ENCODE measurements at regions not wholly inside any gene's neighbourhood (a gene's known extent, or its start where the extent isn't known, plus 50 kb on each side); places are given as distances from the start of the nearest gene placed in this dataset.
"Not testable (repeated sequence)": the region's sequence is repeated elsewhere in the genome, so short reads cannot be mapped to it uniquely, and the experiment has no call there.

DNA sequence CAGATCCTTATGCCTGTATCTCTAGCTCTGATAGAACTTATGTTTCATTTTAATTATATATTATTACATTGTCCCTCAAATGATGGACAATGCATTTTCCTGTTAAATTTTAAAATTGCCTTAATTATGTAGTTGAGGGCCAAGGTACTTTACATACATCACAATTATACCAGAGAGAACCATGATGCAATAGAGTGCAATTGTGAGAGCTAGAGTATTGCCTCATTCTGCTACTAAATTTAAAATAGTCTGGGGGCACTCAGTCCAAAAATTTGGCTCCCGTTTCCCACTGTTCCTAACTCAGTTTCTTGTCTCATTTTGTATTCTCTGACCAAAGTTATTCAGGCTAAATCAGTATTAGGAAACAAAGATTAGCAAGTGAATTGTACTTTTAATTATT is 378.5 kb upstream of the ZFP42 start:
- DNase-seq, result no peak

DNA sequence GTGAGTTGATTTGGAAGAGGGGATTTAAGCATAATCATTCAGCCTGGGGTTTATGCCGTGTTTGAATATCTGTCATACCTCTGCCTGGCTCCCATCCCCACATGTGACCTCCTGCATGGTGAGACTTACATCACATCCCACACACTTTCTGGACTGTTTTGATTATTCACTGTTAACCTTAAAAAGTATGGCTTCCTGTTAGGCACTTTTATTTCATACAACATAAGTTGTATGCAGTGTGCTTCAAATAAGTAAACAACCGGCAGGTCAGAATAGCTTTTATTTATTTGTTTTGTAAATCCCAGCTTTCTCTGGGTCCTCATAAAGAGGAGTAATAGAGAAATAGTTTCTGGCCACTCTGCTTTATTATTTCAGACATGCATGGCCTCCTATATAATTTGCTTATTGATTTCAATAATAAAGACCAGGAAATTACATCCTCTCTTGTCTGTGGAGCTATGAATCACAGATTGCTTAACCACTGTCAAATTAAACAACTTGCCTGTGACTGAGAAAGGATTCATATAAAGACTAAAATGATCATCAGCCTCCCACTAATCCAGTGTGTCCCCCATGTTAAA is 376.8 kb upstream of the ZFP42 start:
- DNase-seq, result no peak

DNA sequence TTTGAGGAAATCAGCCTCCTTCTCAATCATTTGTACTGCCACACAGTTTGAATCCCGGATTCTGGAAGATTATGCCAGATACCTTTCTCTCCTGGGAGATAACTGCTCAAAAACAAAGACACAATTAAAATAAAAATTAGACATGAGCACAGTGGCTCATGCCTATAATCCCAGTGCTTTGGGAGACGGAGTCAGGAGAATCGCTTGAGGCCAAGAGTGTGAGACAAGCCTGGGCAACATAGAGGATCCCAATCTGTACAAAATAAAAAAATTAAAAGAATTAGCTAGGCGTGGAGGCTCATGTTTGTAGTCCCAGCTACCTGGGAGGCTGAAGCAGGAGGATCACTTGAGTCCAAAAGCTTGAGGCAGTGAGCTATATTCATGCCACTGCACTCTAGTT is 376.3 kb upstream of the ZFP42 start:
- no peak for DNase-seq

DNA sequence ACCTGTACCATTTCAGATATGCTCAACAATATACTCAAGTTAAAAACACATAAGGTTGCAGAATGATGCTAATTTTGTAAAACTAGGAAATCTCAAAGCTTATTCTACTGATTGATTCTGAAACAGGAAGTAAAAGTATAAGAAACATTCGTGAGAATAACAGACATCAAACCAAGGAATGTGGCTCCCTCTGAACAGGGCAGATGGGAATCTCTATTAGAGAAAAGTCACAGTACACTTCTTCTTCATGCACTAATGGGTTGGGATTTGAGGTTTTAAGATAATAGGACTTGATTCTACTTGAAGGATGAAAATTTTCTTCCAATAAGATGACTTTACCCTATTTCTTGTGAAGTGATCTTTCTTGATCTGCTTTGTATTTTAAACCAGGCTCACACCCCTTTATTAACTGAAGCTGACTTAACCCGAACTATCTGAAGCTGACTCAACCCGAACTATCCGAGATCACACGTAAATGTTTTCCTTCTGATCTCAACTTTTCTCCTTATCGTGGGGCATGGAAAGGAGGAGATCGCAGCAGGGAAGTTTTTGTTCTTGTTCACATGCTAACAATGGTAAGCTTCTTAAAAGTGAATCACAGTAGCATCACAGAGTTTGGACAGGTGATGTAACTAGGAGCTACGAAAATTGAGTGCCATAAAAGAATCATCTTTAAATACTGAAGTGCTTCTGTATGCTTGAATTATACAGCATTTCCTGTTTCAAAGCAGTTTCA is 363.1 kb upstream of the ZFP42 start:
- DNase-seq, result no peak

DNA sequence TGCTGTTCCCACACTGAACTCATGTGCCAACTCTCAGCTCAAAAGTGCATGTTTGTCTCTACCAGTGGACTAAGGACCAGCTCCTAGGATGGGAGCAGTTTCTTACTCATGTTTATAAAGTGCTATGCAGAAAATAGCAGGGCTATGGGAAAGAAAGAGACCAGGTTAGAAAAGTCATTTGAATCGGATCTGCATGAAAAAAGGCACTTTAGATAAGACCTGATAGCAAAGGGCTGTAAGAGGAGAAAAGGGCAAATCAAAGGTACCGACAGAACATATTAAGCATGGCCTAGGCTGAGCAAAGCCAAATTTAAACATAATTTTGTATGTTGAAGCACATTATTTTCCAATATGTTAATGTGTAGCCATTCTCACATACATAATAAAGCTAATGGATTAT is 362.3 kb upstream of the ZFP42 start:
- DNase-seq, result no peak

DNA sequence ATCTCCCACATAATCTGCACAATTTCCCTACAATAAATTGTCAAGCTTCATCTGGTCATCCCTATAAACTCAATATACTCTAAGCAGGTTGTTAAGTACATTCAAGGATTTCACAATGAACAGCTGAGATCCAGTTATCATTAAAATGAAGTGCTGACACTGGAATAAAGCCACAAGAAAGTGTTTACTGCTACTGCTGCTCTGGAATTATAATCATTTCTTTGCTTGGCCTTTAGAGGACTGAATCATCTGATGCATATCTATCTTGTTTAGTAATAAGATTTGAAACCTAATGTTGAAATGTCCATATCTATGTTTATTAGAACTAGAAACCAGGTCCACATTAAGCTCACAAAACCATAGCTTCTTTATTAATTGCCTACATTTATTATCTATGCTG is 338.6 kb upstream of the ZFP42 start:
- DNase-seq, result no peak

DNA sequence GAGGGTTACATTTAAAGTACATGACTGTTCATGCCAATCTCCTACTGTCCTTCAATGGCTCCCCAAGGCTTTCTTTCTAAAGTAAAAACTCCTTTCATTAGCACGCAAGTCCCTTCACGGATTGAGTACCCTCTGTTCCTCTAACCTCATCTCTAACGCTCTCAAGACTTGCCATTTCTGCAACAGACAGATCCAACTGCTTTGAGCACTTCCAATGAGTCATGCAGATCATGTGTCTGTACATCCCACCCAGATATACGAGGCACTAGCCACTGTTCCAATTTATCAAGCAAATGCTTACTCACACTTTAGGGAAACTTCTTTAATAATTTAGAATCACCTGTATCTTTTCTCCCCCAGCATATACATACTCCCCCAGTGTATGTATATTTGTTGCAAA is 332.5 kb upstream of the ZFP42 start:
- no peak for DNase-seq

DNA sequence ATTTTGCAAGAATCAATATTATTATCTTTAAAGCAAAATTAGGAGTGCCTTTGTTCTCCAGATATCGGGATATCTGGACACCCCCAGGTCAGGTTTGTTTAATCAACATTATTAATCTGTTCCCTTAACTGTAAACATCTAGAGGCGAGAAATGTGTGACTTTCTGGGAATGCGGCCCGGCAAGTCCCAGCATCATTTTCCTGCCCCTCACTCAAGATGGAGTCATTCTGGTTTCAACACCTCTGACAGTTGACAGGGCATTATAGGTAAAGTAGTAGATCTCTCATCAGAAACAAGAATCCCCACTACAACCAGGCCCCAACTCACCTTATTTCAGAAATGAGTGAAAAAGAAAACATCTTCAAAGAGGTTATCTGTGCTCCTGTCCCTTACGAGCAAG is 331.6 kb upstream of the ZFP42 start:
- no peak for DNase-seq

DNA sequence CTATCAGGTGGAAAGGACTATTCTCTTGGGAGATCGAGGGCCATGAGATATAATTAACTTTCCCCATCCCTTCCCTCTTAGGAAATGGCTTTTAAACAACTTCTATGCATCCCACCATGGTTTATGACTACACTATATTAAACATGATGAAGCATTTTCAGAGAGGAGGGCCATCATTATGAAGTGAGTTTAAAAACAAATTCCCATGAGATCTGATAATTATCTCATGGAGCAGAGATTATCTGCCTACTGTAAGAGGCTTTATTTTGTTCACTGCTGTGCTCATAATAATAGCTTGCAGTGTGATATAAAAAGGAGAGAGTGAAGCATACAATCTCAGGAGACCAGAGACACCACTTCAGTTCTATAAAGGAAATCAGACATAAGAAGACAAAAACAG is 330.5 kb upstream of the ZFP42 start:
- no peak for DNase-seq

DNA sequence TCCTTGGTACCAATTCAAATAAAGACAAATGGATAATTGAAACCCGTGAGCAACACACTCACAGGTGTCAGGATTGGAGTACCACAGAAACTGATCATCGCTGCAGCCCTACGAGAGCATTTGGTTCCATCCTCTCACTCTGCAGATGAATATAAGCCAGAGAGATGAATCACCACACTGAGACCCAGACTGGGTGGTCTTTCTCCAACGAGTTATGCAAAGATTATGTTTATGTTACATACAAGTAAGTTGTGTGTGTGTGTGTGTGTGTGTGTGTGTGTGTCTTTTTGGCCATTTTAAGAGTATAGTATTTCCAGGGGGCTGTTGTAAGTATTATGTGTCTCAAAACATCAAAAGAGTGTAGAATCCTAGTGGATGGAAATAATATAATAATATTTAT is 329.5 kb upstream of the ZFP42 start:
- no peak for DNase-seq

DNA sequence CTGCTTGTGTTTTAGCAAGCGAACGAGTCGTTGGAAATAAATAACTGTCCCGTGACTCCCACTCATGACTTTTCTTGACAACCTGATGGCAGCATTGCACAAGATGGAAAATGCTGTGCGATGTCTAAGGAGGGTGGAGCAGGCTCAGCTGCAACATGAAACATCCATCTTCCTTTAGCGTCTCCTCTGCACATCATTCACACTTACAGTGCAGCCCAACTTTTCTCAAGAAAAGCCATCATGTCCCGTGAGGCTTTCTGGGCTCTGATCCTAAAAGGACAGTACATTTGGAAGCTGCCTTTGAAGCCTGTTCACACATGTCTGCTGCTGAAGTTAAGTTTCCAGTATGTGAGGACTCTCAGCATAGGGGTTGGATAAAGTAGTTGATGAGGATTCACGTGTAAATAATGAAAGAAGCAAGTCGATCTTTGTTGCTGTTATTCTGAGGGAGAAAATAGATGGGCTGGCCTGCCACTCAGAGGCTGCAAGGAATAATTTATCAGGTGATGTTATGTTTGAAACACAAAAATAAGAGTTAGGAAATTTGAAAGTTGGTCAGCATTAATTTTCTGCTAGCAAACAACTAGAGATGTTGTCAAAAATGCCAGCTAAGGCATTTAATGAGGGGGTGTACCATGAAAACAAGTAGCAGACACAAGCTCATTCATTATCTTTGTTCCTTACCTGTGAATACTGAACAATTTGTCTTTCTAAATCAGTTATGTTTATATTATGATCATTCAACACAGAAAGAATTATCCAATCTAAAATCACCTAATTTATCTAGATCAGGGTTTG is 328.7 kb upstream of the ZFP42 start:
- no peak for DNase-seq

DNA sequence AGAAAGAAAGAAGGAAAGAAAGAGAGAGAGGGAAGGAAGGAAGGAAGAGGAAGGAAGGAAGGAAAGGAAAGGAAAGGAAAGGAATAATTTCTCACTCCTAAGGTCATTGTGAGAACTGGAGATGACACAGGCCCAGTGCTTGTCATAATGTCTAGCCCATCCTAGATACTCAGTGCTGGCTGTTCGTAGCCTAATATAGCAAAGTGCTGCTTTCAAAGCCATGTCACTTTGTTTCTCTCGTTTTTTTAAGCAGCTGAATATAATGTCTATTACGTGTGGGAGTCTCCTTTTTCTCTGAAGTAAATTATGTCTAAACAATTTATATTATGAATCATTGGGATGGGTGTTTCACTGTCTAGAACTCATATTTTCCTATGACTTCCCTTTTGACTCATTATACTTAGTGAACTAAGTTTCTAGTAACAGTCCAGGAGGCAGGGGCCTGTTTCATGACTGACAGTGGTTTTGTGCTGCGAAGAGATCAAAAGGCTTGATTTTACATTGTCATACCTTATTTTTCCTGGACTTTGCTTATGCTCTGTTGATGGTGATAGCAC is 327.0 kb upstream of the ZFP42 start:
- no peak for DNase-seq

DNA sequence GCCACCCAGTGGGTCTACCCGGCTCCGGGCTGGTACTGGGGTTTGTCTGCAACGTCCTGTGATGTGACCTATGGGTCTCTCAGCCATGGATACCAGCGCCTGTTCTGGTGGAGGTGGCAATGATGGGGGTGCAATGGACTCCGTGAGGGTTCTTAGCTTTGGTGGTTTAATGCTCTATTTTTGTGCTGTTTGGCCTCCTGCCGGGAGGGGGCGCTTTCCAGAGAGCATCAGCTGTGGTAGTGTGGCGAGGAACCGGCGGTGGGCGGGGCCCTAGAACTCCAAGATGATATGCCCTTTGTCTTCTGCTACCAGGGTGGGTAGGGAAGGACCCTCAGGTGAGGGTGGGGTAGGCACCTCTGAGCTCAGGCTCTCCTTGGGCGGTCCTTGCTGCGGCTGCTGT is 324.1 kb upstream of the ZFP42 start:
- not testable (repeated sequence) for DNase-seq

DNA sequence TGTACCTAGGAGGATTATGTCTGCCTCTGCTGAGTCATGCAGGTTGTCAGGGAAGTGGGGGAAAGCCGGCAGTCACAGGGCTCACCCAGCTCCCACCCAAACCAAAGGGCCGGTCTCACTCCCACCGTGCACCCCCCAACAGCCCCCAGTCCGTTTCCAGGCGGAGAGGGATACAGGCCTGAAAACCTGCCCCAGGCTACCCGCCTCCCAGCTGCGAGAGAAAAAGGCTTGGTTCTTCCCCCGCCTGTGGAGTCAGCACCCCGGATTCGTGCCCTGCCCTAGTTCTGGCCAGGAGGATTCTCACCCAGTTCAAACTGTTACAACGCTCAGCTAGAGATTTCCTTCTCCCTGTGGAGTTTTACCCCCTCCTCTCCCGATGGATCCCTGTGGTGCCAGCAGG is 323.6 kb upstream of the ZFP42 start:
- not testable (repeated sequence) for DNase-seq

DNA sequence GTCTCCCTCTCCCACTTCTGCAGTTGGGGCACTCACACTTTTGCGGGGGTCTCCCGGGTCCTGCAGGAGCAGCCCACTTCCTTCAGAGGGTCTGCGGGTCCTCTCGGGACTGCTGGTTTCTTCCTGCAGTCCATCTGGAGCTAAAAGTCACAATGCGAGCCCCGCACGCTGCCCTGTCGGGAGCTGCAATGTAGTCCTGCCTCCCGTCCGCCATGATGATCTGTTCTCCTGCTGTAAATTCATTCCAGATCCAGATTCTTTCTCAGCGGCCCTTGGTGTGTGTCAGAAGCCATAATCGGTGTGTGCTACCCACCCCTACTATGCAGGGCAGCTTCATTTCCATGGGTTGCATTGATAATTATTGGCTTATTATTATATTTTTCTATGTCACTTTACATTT is 323.0 kb upstream of the ZFP42 start:
- DNase-seq, result not testable (repeated sequence)

DNA sequence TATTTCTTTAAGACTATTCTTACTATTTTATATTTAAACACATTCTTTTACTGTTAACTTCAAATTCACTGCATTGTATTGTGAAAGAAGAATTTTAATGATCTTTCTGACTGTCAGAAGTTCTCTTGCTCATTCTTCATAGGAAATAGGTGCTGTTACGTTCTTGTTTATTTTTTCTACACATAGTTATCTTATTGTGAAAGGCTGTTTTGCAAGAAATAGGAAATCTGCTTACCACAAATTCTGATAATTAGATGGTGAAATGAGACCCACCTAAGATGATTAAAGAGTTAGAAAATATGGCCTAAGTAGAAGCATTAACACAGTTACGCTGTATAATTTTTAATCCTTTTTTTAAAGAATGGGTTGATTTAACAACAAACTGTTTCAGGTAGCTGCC is 316.1 kb upstream of the ZFP42 start:
- no peak for DNase-seq

DNA sequence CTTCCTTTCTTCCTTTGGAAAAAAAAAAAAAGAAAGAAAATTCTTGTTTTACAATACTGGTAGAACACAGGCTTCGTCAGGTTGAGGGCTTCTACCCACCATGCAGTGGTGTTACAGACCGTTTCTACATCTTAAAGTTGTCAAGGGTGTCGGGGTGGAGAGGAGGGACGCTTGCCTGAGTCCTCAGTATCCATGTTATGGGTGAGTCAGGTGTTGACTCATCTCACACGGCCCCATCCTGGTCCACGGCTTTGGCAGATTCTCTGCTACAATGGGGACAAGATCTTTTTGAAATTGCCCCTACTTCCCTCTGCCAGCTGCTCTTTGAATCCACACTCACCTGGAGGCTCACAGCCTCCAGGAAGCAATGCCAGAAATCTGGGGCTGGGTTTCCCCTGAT is 310.3 kb upstream of the ZFP42 start:
- no peak for DNase-seq

DNA sequence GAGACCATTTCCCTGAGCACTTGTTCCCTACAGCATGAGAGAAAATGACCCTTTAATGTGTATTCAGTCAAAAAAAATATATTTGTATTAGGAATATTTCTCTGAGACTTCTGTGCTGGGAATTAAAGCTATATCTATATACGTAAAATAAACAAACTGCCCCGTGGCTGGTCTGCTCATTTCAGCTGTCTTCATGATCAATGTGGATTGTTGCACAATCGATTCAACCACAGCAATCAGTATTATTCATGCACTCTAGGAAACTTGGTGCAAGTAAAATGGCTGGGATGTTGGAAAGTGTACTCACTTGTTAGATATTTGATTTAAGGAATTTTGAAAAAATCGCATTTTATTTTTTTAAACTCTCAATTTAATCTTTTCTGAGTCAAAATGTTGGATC is 307.9 kb upstream of the ZFP42 start:
- no peak for DNase-seq

DNA sequence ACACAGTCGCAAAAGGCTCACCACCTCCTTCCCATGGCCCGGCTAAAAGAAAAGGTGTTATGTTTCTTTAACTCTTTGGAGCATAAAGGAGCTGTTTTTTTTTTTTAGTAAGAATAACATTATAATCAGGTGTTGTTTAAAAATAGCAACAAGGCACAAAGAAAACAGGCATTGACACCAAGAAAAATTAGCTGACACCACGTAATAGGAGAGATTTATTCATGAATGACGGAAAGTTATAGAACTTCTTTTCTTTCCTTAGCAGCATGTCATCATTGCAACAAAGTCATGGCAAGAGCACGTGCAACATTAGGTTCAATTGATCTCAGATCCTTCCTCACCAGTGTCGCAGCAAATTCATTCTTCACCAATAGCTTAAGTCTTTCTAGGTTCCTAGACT is 302.9 kb upstream of the ZFP42 start:
- DNase-seq, result no peak

DNA sequence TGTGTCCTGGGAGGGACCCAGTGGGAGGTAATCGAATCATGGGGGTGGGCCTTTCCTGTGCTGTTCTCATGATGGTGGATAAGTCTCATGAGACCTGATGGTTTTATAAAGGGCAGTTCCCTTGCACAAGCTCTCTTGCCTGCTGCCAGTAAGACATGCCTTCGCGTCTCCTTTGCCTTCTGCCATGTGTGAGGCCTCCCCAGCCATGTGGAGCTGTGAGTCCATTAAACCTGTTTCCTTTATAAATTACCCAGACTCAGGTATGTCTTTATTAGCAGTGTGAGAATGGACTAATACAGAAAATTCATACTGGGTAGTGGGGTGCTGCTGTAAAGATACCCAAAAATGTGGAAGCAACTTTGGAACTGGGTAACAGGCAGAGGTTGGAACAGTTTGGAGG is 300.0 kb upstream of the ZFP42 start:
- DNase-seq, result not testable (repeated sequence)

DNA sequence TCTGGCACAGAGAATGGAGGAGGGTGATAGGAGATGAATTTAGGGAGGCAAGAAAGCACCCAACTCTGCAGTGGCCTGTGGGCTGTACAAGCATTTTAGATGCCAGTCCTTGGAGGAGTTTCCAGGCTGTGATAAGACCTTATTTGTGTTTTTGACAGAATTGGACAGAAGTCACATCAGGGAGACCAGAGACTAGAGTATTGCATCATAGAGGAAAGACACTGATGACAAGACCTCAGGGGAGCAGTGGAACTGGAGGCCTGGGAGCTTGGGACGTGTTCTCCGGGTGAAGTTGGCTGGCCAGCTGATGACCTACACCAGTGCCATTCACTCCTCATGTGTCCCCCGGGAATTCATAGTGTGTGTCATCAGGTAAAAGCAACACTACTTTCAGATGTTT is 284.0 kb upstream of the ZFP42 start:
- no peak for DNase-seq

DNA sequence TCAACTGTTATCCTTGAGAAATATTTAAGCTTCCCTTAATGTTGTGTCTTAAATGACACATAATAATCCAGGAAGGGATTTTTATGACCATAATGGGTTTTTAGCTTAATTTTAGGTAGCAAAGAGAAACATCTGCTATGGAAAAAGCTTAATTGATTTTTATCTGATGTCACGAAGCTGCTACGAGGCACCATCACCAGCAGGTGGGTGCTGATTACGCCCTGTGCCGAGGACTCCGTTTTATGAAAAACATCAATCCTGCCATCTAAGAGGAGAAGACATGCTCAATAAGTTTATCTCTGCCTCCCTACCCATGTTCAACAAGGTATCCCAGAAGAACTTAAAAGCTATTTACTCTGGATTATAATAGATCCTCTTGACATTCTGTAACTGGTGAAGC is 280.6 kb upstream of the ZFP42 start:
- DNase-seq, result no peak

DNA sequence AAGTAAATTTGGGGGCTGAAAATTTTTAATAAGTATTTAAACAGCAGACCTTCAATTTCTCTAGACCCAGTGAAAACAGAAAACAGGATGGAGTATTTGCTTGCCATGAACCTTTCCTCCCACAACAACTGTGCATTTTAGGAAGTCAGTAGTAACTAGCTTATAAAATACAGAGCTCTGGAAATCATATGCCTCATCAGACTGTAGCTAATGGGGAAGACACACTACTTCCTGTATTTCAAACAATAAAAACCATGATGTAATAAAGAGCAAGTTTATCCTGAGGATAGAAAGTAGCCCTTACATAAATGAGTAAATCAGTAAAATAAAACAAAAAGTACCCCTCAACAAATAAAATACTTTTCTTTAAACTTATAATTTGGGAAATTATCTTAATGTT is 280.1 kb upstream of the ZFP42 start:
- DNase-seq, result no peak

DNA sequence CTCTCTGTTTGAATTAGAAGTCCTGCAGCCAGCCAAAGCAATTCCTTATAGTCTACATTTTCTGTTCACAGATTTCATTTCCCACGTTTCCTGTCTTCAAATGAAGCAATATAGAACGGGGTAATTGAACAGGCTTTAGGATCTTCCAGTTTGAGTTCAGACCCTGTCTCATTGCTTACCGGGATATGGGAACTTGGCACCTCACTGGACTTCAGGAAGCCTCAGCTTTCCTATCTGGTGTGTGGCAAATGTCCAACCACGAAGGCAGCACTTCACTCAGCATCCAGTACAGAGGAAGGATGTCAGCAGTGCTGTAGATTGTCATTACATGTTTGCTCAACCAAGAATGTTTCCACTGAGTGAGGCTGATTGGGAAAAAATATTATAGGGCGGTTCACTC is 271.1 kb upstream of the ZFP42 start:
- DNase-seq, result no peak

Data from hematopoietic multipotent progenitor cell treated with erythropoietin and hydrocortisone succinate and interleukin-3 and kit ligand, for 8 days (in vitro differentiated cells).